ENCODE measurements at regions not wholly inside any gene's neighbourhood (a gene's known extent, or its start where the extent isn't known, plus 50 kb on each side); places are given as distances from the start of the nearest gene placed in this dataset.

- TF ChIP-seq ZXDC (CRISPR knock-in tag; IDR thresholded peaks at IDR 0.05) (no peak), ELK4 (CRISPR knock-in tag; IDR thresholded peaks at IDR 0.05; ENCODE audit: borderline replicate concordance) (no peak), ZNF441 (CRISPR knock-in tag; IDR thresholded peaks at IDR 0.05; ENCODE audit: borderline replicate concordance) (no peak), ZBTB14 (CRISPR knock-in tag; IDR thresholded peaks at IDR 0.05) (no peak), LRRFIP1 (CRISPR knock-in tag; conservative IDR thresholded peaks at IDR 0.05) (no peak), PPARG (CRISPR knock-in tag; conservative IDR thresholded peaks at IDR 0.05) (no peak), GMEB2 (CRISPR knock-in tag; IDR thresholded peaks at IDR 0.05; ENCODE audit: low read depth) (no peak), ZGPAT (CRISPR knock-in tag; IDR thresholded peaks at IDR 0.05) (no peak)
Measured at GRCh38 chr11:15526859-15527450, 412.2 kb downstream of the INSC start (continued).
